WTC11 (cell line): ENCODE measurements at regions not wholly inside any gene's neighbourhood (a gene's known extent, or its start where the extent isn't known, plus 50 kb on each side); places are given as distances from the start of the nearest gene placed in this dataset.
"Not testable (repeated sequence)": the region's sequence is repeated elsewhere in the genome, so short reads cannot be mapped to it uniquely, and the experiment has no call there.

Source experiments
- ATAC-seq: fragments of 200-7000 bp; cut with Tn5 transposase; 2 replicates; pipeline ENCODE4 v1.10.0; 2021; ENCODE audit warnings: mild to moderate bottlenecking, moderate library complexity
- CTCF ChIA-PET: fragments of 300-600 bp; sonication (Branson Sonifier 250); formaldehyde crosslinking; loops from one replicate; lab custom pipeline; 2021; ENCODE audit warnings: antibody characterized with exemption; lab: Charles Lee
- POLR2A ChIA-PET: fragments of 350-600 bp; sonication (Branson Sonifier 250); formaldehyde crosslinking; loops from one replicate; lab custom pipeline; 2021; ENCODE audit warnings: antibody characterized with exemption; lab: Charles Lee
- DNase-seq: peaks from one replicate; pipeline ENCODE4 v3.0.0; 2021; ENCODE audit warnings: low spot score
- H3K27ac Mint-ChIP-seq: 2 replicates; pipeline ENCODE4 v1.8.0; 2021; ENCODE audit warnings: mixed read lengths
- H3K27me3 Mint-ChIP-seq: 2 replicates; pipeline ENCODE4 v1.8.0; 2021; ENCODE audit warnings: low read depth, mild to moderate bottlenecking, moderate library complexity, mixed read lengths
- H3K36me3 Mint-ChIP-seq: 2 replicates; pipeline ENCODE4 v1.8.0; 2021; ENCODE audit warnings: mixed read lengths
- H3K4me1 Mint-ChIP-seq: 2 replicates; pipeline ENCODE4 v1.8.0; 2022; ENCODE audit warnings: mixed read lengths
- H3K4me3 Mint-ChIP-seq: 2 replicates; pipeline ENCODE4 v1.8.0; 2021; ENCODE audit warnings: mild to moderate bottlenecking, moderate library complexity, mixed read lengths
- H3K9me3 Mint-ChIP-seq: 2 replicates; pipeline ENCODE4 v1.8.0; 2021; ENCODE audit warnings: mixed read lengths
- ELF4 ChIP-seq: sonication (generic); formaldehyde crosslinking; IDR thresholded peaks from 2 replicates; pipeline ENCODE4 v1.8.1; 2022; ENCODE audit warnings: low read depth, mild to moderate bottlenecking, moderate library complexity, missing genetic modification reagents
- EMX1 ChIP-seq: fragments of 250-450 bp; sonication (Bioruptor Pico); IDR thresholded peaks from 2 replicates; pipeline ENCODE4 v1.8.0; 2021; ENCODE audit warnings: mild to moderate bottlenecking
- ERG ChIP-seq: fragments of 250-450 bp; sonication (Bioruptor Pico); IDR thresholded peaks from 2 replicates; pipeline ENCODE4 v1.8.0; 2021; ENCODE audit warnings: mild to moderate bottlenecking
- IRF1 ChIP-seq: sonication (generic); formaldehyde crosslinking; IDR thresholded peaks from 2 replicates; pipeline ENCODE4 v1.8.0; 2023; ENCODE audit warnings: missing genetic modification reagents
- MYBL2 ChIP-seq: sonication (generic); formaldehyde crosslinking; IDR thresholded peaks from 2 replicates; pipeline ENCODE4 v1.8.1; 2023; ENCODE audit warnings: mild to moderate bottlenecking, moderate library complexity, missing genetic modification reagents
- NR2C2 ChIP-seq: sonication (generic); formaldehyde crosslinking; IDR thresholded peaks from 2 replicates; pipeline ENCODE4 v1.8.0; 2022; ENCODE audit warnings: mild to moderate bottlenecking, missing genetic modification reagents
- SMAD3 ChIP-seq: sonication (generic); formaldehyde crosslinking; IDR thresholded peaks from 2 replicates; pipeline ENCODE4 v1.8.0; 2022; ENCODE audit warnings: missing genetic modification reagents, mild to moderate bottlenecking, borderline replicate concordance
- TCF7 ChIP-seq: sonication (generic); formaldehyde crosslinking; IDR thresholded peaks from 2 replicates; pipeline ENCODE4 v1.8.0; 2022; ENCODE audit warnings: mild to moderate bottlenecking, low read depth, missing genetic modification reagents, moderate library complexity
- TP53 ChIP-seq: sonication (generic); formaldehyde crosslinking; IDR thresholded peaks from 2 replicates; pipeline ENCODE4 v1.8.1; 2023; ENCODE audit warnings: mild to moderate bottlenecking, missing genetic modification reagents
- ZMAT4 ChIP-seq: fragments of 250-450 bp; sonication (Bioruptor Pico); IDR thresholded peaks from 2 replicates; pipeline ENCODE4 v1.9.0; 2021; ENCODE audit warnings: mild to moderate bottlenecking
- ZNF121 ChIP-seq: sonication (generic); formaldehyde crosslinking; IDR thresholded peaks from 2 replicates; pipeline ENCODE4 v1.8.0; 2023; ENCODE audit warnings: missing genetic modification reagents

GRCh38 chr16:10282367-10282766, 100.1 kb upstream of the GRIN2A start:
- H3K4me3 Mint-ChIP-seq: no peak overlapping the region
- ATAC-seq: no peak
- H3K36me3 Mint-ChIP-seq: peaks cover 26% of the 10 kb centered on the region

GRCh38 chr16:10283246-10283645, 101.0 kb upstream of the GRIN2A start:
- H3K36me3 Mint-ChIP-seq: peaks cover 17% of the 10 kb centered on the region
- H3K27ac Mint-ChIP-seq, H3K27me3 Mint-ChIP-seq, DNase-seq, H3K4me3 Mint-ChIP-seq, POLR2A ChIA-PET, ATAC-seq, CTCF ChIA-PET: not testable (repeated sequence)
- H3K4me1 Mint-ChIP-seq: peaks cover 14% of the 10 kb centered on the region
- peaks cover 25% of the 10 kb centered on the region for H3K9me3 Mint-ChIP-seq

More at GRCh38 chr16:10282367-10282766, 100.1 kb upstream of the GRIN2A start:
- Mint-ChIP-seq H3K9me3 (peaks cover 34% of the 10 kb centered on the region), H3K4me1 (peaks cover 14% of the 10 kb centered on the region), H3K27me3 (peaks cover 2% of the 10 kb centered on the region; the same call in 1 of the 2 replicates), H3K27ac (no peak overlapping the region)
- CTCF ChIA-PET: interaction anchor here (0.6 kb wide), 1 partner anchor 129 kb away, joined by 4 read pairs; no protein-coding TSS in a partner anchor
- DNase-seq: no peak
- POLR2A ChIA-PET: no interaction called here
- TF ChIP-seq EMX1 (CRISPR knock-in tag) (no peak), TCF7 (CRISPR knock-in tag) (no peak), TP53 (CRISPR knock-in tag) (no peak), ERG (CRISPR knock-in tag) (no peak), ELF4 (CRISPR knock-in tag) (no peak), SMAD3 (no peak)

GRCh38 chr16:10290467-10291105, 95.3 kb upstream of the ATF7IP2 start:
- H3K27ac Mint-ChIP-seq, ATAC-seq, DNase-seq, POLR2A ChIA-PET, H3K4me3 Mint-ChIP-seq, CTCF ChIA-PET: not testable (repeated sequence)
- H3K9me3 Mint-ChIP-seq: peaks cover 68% of the 10 kb centered on the region
- H3K27me3 Mint-ChIP-seq: peaks cover 11% of the 10 kb centered on the region
- peaks cover 52% of the 10 kb centered on the region for H3K36me3 Mint-ChIP-seq
- peaks cover 15% of the 10 kb centered on the region for H3K4me1 Mint-ChIP-seq

GRCh38 chr16:10292197-10292596, 93.7 kb upstream of the ATF7IP2 start:
- Mint-ChIP-seq H3K9me3 (peaks cover 65% of the 10 kb centered on the region), H3K36me3 (peaks cover 47% of the 10 kb centered on the region), H3K4me1 (peaks cover 16% of the 10 kb centered on the region)
- DNase-seq, H3K27ac Mint-ChIP-seq, H3K27me3 Mint-ChIP-seq, H3K4me3 Mint-ChIP-seq, POLR2A ChIA-PET, ATAC-seq, CTCF ChIA-PET: not testable (repeated sequence)

- ATAC-seq, POLR2A ChIA-PET, H3K27ac Mint-ChIP-seq, H3K27me3 Mint-ChIP-seq, CTCF ChIA-PET, DNase-seq, H3K4me3 Mint-ChIP-seq: not testable (repeated sequence)
- H3K36me3 Mint-ChIP-seq: peaks cover 47% of the 10 kb centered on the region
- H3K9me3 Mint-ChIP-seq: peaks cover 67% of the 10 kb centered on the region
- H3K4me1 Mint-ChIP-seq: peaks cover 19% of the 10 kb centered on the region
These were observed 92.9 kb upstream of the ATF7IP2 start for GRCh38 chr16:10292976-10293375.

- Mint-ChIP-seq H3K4me1 (peaks cover 19% of the 10 kb centered on the region), H3K36me3 (peaks cover 47% of the 10 kb centered on the region), H3K9me3 (peaks cover 63% of the 10 kb centered on the region), H3K27ac (0 out of 2 replicates have a peak overlapping the region, but pooled peaks have one; percentile 20)
- CTCF ChIA-PET, ATAC-seq, DNase-seq, POLR2A ChIA-PET, H3K4me3 Mint-ChIP-seq, H3K27me3 Mint-ChIP-seq: not testable (repeated sequence)
These were observed 91.7 kb upstream of the ATF7IP2 start for GRCh38 chr16:10294153-10294552.

GRCh38 chr16:10296956-10297340, 88.9 kb upstream of the ATF7IP2 start:
- ATAC-seq (no peak), DNase-seq (no peak)
- Mint-ChIP-seq H3K27ac (no peak overlapping the region), H3K4me1 (peaks cover 19% of the 10 kb centered on the region), H3K36me3 (peaks cover 26% of the 10 kb centered on the region), H3K9me3 (peaks cover 38% of the 10 kb centered on the region), H3K4me3 (no peak overlapping the region), H3K27me3 (no peaks in the 10 kb centered on the region; the same call in 1 of the 2 replicates)
- ChIA-PET CTCF (no interaction called here), POLR2A (no interaction called here)
- TF ChIP-seq MYBL2 (no peak), NR2C2 (no peak), IRF1 (no peak), ZMAT4 (no peak), ZNF121 (no peak)
